DOHH2 (cell line): ENCODE measurements at regions not wholly inside any gene's neighbourhood (a gene's known extent, or its start where the extent isn't known, plus 50 kb on each side); places are given as distances from the start of the nearest gene placed in this dataset.

Experiments used
- CTCF ChIP-seq: fragments of 200-600 bp; sonication (generic); IDR thresholded peaks from one replicate; pipeline ENCODE4 v1.5.1; 2014; ENCODE audit warnings: antibody characterized with exemption, mild to moderate bottlenecking, low read depth, low read length; ENCODE audit not compliant: poor library complexity, severe bottlenecking
- EZH2phosphoT487 ChIP-seq: fragments of 200-600 bp; sonication (generic); IDR thresholded peaks from 2 replicates; pipeline ENCODE4 v1.6.1; 2017; ENCODE audit warnings: borderline replicate concordance, mild to moderate bottlenecking, antibody characterized with exemption, low read length, moderate library complexity, mixed read lengths

GRCh38 chr4:175166020-175166419 is 247.9 kb downstream of the ADAM29 start:
- no peak for TF ChIP-seq CTCF
- no peak for TF ChIP-seq EZH2phosphoT487
